ENCODE measurements at regions not wholly inside any gene's neighbourhood (a gene's known extent, or its start where the extent isn't known, plus 50 kb on each side); places are given as distances from the start of the nearest gene placed in this dataset.
A peak's percentile ranks its signal among the peaks of the same experiment; 100 is the strongest.

DNA sequence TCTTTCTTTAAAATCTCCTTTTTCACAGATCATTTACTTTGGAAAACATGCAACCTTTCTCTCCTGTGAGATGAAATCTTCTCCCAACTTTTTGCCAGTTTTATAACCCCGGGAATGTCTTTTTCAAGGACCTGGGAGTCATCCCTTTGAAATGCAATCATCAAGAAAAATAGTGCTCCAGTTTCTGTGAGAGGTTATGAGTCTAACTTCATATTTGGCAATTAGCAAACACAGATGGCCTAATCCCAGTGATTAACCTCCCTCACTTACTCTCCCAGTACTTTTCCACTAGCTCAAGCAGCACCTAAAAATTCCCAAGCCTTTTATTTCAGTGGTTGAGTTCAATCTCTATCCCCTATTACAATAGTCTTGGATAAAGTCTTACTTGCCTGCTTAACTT, 185.8 kb upstream of the TMEM106B start:
- CTCF ChIA-PET: no interaction called here
- no peaks in the 10 kb centered on the region for H3K9me2 ChIP-seq (ENCODE audit: insufficient read depth)
- no peaks in the 10 kb centered on the region for H3F3A ChIP-seq (ENCODE audit: insufficient read depth, low read depth)
- no peak overlapping the region for H3K27ac ChIP-seq
- no peak overlapping the region for H3K4me2 ChIP-seq
- peak overlapping the region; percentile 69; the same call in 1 of the 2 replicates for H2AFZ ChIP-seq
- H3K9me3 ChIP-seq (ENCODE audit: insufficient read depth, low read depth): no peaks in the 10 kb centered on the region
- no peak for TF ChIP-seq EZH2 (IDR thresholded peaks at IDR 0.05; ENCODE audit: low read depth)
- TF ChIP-seq, protein P1, sequence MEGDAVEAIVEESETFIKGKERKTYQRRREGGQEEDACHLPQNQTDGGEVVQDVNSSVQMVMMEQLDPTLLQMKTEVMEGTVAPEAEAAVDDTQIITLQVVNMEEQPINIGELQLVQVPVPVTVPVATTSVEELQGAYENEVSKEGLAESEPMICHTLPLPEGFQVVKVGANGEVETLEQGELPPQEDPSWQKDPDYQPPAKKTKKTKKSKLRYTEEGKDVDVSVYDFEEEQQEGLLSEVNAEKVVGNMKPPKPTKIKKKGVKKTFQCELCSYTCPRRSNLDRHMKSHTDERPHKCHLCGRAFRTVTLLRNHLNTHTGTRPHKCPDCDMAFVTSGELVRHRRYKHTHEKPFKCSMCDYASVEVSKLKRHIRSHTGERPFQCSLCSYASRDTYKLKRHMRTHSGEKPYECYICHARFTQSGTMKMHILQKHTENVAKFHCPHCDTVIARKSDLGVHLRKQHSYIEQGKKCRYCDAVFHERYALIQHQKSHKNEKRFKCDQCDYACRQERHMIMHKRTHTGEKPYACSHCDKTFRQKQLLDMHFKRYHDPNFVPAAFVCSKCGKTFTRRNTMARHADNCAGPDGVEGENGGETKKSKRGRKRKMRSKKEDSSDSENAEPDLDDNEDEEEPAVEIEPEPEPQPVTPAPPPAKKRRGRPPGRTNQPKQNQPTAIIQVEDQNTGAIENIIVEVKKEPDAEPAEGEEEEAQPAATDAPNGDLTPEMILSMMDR (conservative IDR thresholded peaks at IDR 0.05): no peak
- BruUV-seq (replicated peaks): no TSS peak
- no peaks in the 10 kb centered on the region for H3K79me2 ChIP-seq (ENCODE audit: low read depth)
- no peaks in the 10 kb centered on the region for H4K20me1 ChIP-seq (ENCODE audit: insufficient read depth)
- H3K36me3 ChIP-seq (ENCODE audit: low read depth): no peaks in the 10 kb centered on the region
- H3K4me3 ChIP-seq: no peak overlapping the region
- H3K27me3 ChIP-seq (ENCODE audit: insufficient read depth, low read depth): no peaks in the 10 kb centered on the region
- no peak for DNase-seq
- intact Hi-C loops (cut with micrococcal nuclease; ENCODE audit: unreplicated experiment): no loop called here
- POLR2A ChIA-PET (ENCODE audit: unreplicated experiment): no interaction called here
- 0 out of 2 replicates have a peak, but pooled peaks cover 8% of the 10 kb centered on the region for H3K4me1 ChIP-seq (replicated peaks; ENCODE audit: insufficient read depth)

DNA sequence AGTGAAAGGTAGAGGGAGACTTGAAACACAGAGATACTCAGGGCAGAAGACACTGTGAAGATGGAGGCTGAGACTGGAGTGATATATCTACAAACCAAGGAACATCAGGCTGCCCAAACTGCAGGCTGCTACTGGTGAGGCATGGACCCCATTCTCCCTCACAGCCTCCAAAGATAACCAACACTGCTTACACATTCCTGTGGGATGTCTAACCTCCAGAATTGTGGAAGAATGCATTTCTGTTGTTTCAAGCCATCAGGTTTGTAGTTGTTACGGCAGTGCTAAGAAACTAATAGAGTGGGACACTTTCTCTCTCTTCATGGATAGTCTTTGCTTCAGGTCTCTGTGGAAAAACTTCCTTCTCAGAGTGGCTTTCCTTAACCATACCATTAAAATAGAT, 182.6 kb upstream of the TMEM106B start:
- Histone ChIP-seq H3K9me2 (ENCODE audit: insufficient read depth) (no peaks in the 10 kb centered on the region), H3K4me1 (replicated peaks; ENCODE audit: insufficient read depth) (peaks cover 8% of the 10 kb centered on the region; the same call in 1 of the 2 replicates), H3K9me3 (ENCODE audit: insufficient read depth, low read depth) (0 out of 2 replicates have a peak, but pooled peaks cover 3% of the 10 kb centered on the region), H3K36me3 (ENCODE audit: low read depth) (no peaks in the 10 kb centered on the region), H3K27me3 (ENCODE audit: insufficient read depth, low read depth) (no peaks in the 10 kb centered on the region), H3F3A (ENCODE audit: insufficient read depth, low read depth) (no peaks in the 10 kb centered on the region), H3K4me2 (no peak overlapping the region), H2AFZ (0 out of 2 replicates have a peak overlapping the region, but pooled peaks have one; percentile 4), H4K20me1 (ENCODE audit: insufficient read depth) (no peaks in the 10 kb centered on the region), H3K79me2 (ENCODE audit: low read depth) (no peaks in the 10 kb centered on the region), H3K4me3 (no peak overlapping the region), H3K27ac (no peak overlapping the region)
- TF ChIP-seq, protein P1 (conservative IDR thresholded peaks at IDR 0.05): no peak
- no peak for TF ChIP-seq EZH2 (IDR thresholded peaks at IDR 0.05; ENCODE audit: low read depth)
- ChIA-PET CTCF (no interaction called here), POLR2A (ENCODE audit: unreplicated experiment) (no interaction called here)
- no peak for DNase-seq
- no TSS peak for BruUV-seq (replicated peaks)
- intact Hi-C loops (cut with micrococcal nuclease; ENCODE audit: unreplicated experiment): no loop called here

DNA sequence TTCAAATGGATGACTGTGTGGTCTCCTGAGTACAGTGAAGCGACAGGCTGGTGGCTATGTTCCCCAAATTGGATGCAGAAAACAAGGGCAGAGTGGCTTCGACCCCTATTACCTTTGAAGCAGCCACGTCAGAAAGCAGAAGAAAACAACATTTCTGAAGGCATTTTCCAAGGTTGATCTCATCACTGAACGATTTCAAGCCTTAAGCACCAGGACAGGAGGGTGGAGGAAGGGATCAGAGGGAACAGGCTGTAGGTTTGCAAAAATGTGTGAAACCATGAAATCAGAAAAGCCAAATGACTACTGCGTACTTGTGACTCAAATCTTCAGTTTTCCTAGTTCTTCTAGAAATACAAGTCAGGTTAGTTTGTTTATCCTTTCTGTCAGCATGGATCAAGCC, 181.0 kb upstream of the TMEM106B start:
- Histone ChIP-seq H3F3A (ENCODE audit: insufficient read depth, low read depth) (no peaks in the 10 kb centered on the region), H3K36me3 (ENCODE audit: low read depth) (no peaks in the 10 kb centered on the region), H3K9me2 (ENCODE audit: insufficient read depth) (0 out of 2 replicates have a peak, but pooled peaks cover 5% of the 10 kb centered on the region), H4K20me1 (ENCODE audit: insufficient read depth) (no peaks in the 10 kb centered on the region), H3K9me3 (ENCODE audit: insufficient read depth, low read depth) (0 out of 2 replicates have a peak, but pooled peaks cover 3% of the 10 kb centered on the region), H3K4me3 (no peak overlapping the region), H3K4me1 (replicated peaks; ENCODE audit: insufficient read depth) (peaks cover 5% of the 10 kb centered on the region; the same call in 1 of the 2 replicates), H2AFZ (peak overlapping the region; percentile 15; the same call in 1 of the 2 replicates), H3K27ac (no peak overlapping the region), H3K4me2 (no peak overlapping the region), H3K27me3 (ENCODE audit: insufficient read depth, low read depth) (no peaks in the 10 kb centered on the region), H3K79me2 (ENCODE audit: low read depth) (no peaks in the 10 kb centered on the region)
- ChIA-PET CTCF (no interaction called here), POLR2A (ENCODE audit: unreplicated experiment) (no interaction called here)
- BruUV-seq (replicated peaks): no TSS peak
- TF ChIP-seq, protein P1 (conservative IDR thresholded peaks at IDR 0.05): no peak
- no peak for TF ChIP-seq EZH2 (IDR thresholded peaks at IDR 0.05; ENCODE audit: low read depth)
- intact Hi-C loops (cut with micrococcal nuclease; ENCODE audit: unreplicated experiment): no loop called here
- no peak for DNase-seq

All from PC-9 (cell line).